GM10266 (cell line): ENCODE measurements at regions not wholly inside any gene's neighbourhood (a gene's known extent, or its start where the extent isn't known, plus 50 kb on each side); places are given as distances from the start of the nearest gene placed in this dataset.

Experiments
- DNase-seq: peaks from one replicate; pipeline ENCODE4 v3.0.0; 2012; ENCODE audit errors: extremely low spot score
- CTCF ChIP-seq: IDR thresholded peaks from 2 replicates; pipeline ENCODE4 v1.5.1; 2012; ENCODE audit warnings: mild to moderate bottlenecking, low read depth; ENCODE audit not compliant: control insufficient read depth, insufficient read depth; ENCODE audit errors: missing control alignments

GRCh38 chr15:93152360-93152759 lies 63.3 kb upstream of the RGMA start:
- no peak for DNase-seq
- TF ChIP-seq CTCF = no peak

GRCh38 chr15:93150910-93151881 lies 62.2 kb upstream of the RGMA start:
- DNase-seq = no peak
- no peak for TF ChIP-seq CTCF

GRCh38 chr15:93146601-93147000 lies 57.6 kb upstream of the RGMA start:
- no peak for TF ChIP-seq CTCF
- DNase-seq = no peak

GRCh38 chr15:93146196-93146595 lies 57.2 kb upstream of the RGMA start:
- no peak for DNase-seq
- no peak for TF ChIP-seq CTCF

GRCh38 chr15:93144463-93145236 lies 55.6 kb upstream of the RGMA start:
- TF ChIP-seq CTCF = no peak
- no peak for DNase-seq

GRCh38 chr15:93143186-93143585 lies 54.2 kb upstream of the RGMA start:
- no peak for DNase-seq
- no peak for TF ChIP-seq CTCF
